Fibroblast of pulmonary artery (primary cell): ENCODE measurements at regions not wholly inside any gene's neighbourhood (a gene's known extent, or its start where the extent isn't known, plus 50 kb on each side); places are given as distances from the start of the nearest gene placed in this dataset.

ENCODE experiments used
- DNase-seq: peaks from one replicate; pipeline ENCODE4 v3.0.0-alpha.2; 2010; ENCODE audit warnings: low read depth
- H3K4me3 ChIP-seq: replicated peaks from 2 replicates; pipeline ENCODE4 v1.5.1; 2011; ENCODE audit warnings: low read depth, mild to moderate bottlenecking, control low read depth, low read length, moderate library complexity
- CTCF ChIP-seq: IDR thresholded peaks from 2 replicates; pipeline ENCODE4 v1.5.1; 2011; ENCODE audit warnings: mild to moderate bottlenecking, control low read depth, low read length, inconsistent platforms; ENCODE audit errors: missing control alignments

GRCh38 chr7:10268034-10268433 lies 705.6 kb upstream of the PHF14 start:
- DNase-seq = no peak
- no peak overlapping the region for H3K4me3 ChIP-seq
- no peak for TF ChIP-seq CTCF

GRCh38 chr7:10282909-10283308 lies 690.8 kb upstream of the PHF14 start:
- DNase-seq = no peak
- H3K4me3 ChIP-seq = no peak overlapping the region
- no peak for TF ChIP-seq CTCF

- H3K4me3 ChIP-seq = no peak overlapping the region
- TF ChIP-seq CTCF = no peak
- DNase-seq = no peak
Measured at GRCh38 chr7:10284001-10284400, 689.7 kb upstream of the PHF14 start.

- H3K4me3 ChIP-seq = no peak overlapping the region
- no peak for DNase-seq
- no peak for TF ChIP-seq CTCF
Measured at GRCh38 chr7:10299384-10299783, 674.3 kb upstream of the PHF14 start.

- no peak for DNase-seq
- TF ChIP-seq CTCF = no peak
- no peak overlapping the region for H3K4me3 ChIP-seq
Measured at GRCh38 chr7:10300577-10300976, 673.1 kb upstream of the PHF14 start.

GRCh38 chr7:10308276-10308675 lies 665.4 kb upstream of the PHF14 start:
- DNase-seq = no peak
- H3K4me3 ChIP-seq = no peak overlapping the region
- TF ChIP-seq CTCF = no peak

- no peak for TF ChIP-seq CTCF
- H3K4me3 ChIP-seq = no peak overlapping the region
Measured at GRCh38 chr7:10312942-10313341, 660.7 kb upstream of the PHF14 start.

More at GRCh38 chr7:10312942-10313341, 660.7 kb upstream of the PHF14 start:
- no peak for DNase-seq
